T-helper 2 cell treated with Interferon-gamma antibody and Interleukin-4, amounts not matched to agents 5 μg/mL and 100 μg/mL, for 36 hours (primary cell): ENCODE measurements at regions not wholly inside any gene's neighbourhood (a gene's known extent, or its start where the extent isn't known, plus 50 kb on each side); places are given as distances from the start of the nearest gene placed in this dataset.

Experiments used
- DNase-seq: peaks from one replicate; pipeline ENCODE4 v3.0.0; 2021; ENCODE audit warnings: low spot score
- H3K27ac Mint-ChIP-seq: one replicate; pipeline ENCODE4 v1.8.0; 2021; ENCODE audit warnings: mild to moderate bottlenecking, mixed read lengths
- H3K27me3 Mint-ChIP-seq: one replicate; pipeline ENCODE4 v1.8.0; 2021; ENCODE audit warnings: low read depth, mixed read lengths
- H3K36me3 Mint-ChIP-seq: one replicate; pipeline ENCODE4 v1.8.0; 2021; ENCODE audit warnings: low read depth, mixed read lengths
- H3K4me1 Mint-ChIP-seq: one replicate; pipeline ENCODE4 v1.8.0; 2021; ENCODE audit warnings: low read depth, mixed read lengths
- H3K4me3 Mint-ChIP-seq: one replicate; pipeline ENCODE4 v1.8.0; 2022; ENCODE audit warnings: mild to moderate bottlenecking, moderate library complexity, mixed read lengths
- H3K9me3 Mint-ChIP-seq: one replicate; pipeline ENCODE4 v1.8.0; 2021; ENCODE audit warnings: mixed read lengths

DNA sequence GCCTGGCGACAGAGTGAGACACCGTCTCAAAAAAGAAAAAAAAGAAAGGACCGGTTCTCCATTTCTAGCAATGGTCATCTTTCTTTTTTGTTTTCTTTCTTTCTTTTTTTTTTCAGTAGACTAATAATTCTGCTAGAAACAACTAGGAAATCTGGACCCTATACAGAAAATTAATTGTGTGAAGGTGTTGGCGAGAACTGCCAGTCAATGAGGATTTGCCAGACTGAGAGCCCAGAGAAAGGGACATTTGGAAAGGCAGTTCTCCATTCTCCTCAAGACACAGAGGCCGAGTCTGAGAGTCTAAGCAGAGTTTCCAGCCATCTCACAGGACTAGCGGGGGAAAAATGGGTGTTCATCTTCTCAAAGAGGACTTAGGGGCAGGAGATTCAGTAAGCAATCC, 123.6 kb upstream of the GPC1 start:
- DNase-seq, result no peak
- Mint-ChIP-seq H3K4me3 (no peak overlapping the region), H3K27me3 (peaks cover 9% of the 10 kb centered on the region), H3K4me1 (no peaks in the 10 kb centered on the region), H3K9me3 (no peaks in the 10 kb centered on the region), H3K36me3 (no peaks in the 10 kb centered on the region), H3K27ac (no peak overlapping the region)

DNA sequence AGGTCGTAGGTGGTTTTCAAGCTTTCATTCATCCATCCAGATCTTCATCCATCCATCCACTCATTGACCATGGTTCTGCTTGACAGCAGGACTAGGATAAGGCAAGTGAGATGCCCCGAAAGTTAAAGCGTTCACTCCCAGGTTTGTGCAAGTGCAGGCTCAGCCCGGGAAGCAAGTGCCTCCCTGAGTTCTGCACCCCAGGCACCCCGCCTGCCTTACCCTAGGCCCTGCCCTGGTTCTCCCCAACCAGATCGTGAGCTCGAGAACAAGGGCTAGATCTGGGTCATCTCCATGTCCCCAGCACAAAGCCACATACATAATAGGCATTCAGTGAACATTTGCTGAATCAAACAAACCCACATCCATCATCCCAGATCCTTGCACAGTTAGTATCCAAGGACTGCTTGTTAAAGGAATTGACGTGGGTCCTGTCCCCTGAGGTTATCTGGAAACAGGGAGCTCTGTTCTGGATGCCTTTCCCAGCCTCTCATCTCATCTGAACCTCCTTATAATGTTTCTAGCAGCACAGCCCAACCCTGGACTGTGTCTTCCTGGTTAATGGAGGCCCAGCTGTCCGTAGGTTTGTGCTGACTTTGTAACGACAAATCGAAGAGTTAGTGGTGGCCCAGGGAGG, 116.1 kb upstream of the GPC1 start:
- H3K27ac Mint-ChIP-seq, result no peak overlapping the region
- no peak for DNase-seq
- H3K4me3 Mint-ChIP-seq, result no peak overlapping the region
- H3K36me3 Mint-ChIP-seq, result no peaks in the 10 kb centered on the region
- H3K4me1 Mint-ChIP-seq, result no peaks in the 10 kb centered on the region
- H3K9me3 Mint-ChIP-seq, result no peaks in the 10 kb centered on the region
- H3K27me3 Mint-ChIP-seq, result peaks cover 9% of the 10 kb centered on the region

DNA sequence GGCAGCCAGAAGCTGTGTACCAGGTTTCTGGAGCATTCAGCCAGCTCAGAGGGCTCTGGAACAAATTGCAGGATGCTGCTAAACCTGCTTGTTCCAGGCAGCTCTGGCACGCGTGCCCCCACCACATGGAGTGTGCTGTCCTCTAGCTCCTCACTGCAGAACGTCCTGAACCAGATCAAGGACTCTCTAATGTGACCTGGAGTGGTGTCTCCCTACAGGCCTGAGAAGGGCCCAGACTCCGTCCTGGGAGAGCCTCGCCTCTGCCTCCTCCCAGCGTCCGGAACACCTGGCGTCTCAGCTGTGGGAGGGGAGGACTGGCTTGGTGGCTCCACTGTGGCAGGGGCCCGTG, 115.6 kb upstream of the GPC1 start:
- H3K9me3 Mint-ChIP-seq, result no peaks in the 10 kb centered on the region
- no peak overlapping the region for H3K27ac Mint-ChIP-seq
- H3K36me3 Mint-ChIP-seq, result no peaks in the 10 kb centered on the region
- H3K4me1 Mint-ChIP-seq, result no peaks in the 10 kb centered on the region
- no peak for DNase-seq
- no peak overlapping the region for H3K4me3 Mint-ChIP-seq
- peaks cover 5% of the 10 kb centered on the region for H3K27me3 Mint-ChIP-seq

DNA sequence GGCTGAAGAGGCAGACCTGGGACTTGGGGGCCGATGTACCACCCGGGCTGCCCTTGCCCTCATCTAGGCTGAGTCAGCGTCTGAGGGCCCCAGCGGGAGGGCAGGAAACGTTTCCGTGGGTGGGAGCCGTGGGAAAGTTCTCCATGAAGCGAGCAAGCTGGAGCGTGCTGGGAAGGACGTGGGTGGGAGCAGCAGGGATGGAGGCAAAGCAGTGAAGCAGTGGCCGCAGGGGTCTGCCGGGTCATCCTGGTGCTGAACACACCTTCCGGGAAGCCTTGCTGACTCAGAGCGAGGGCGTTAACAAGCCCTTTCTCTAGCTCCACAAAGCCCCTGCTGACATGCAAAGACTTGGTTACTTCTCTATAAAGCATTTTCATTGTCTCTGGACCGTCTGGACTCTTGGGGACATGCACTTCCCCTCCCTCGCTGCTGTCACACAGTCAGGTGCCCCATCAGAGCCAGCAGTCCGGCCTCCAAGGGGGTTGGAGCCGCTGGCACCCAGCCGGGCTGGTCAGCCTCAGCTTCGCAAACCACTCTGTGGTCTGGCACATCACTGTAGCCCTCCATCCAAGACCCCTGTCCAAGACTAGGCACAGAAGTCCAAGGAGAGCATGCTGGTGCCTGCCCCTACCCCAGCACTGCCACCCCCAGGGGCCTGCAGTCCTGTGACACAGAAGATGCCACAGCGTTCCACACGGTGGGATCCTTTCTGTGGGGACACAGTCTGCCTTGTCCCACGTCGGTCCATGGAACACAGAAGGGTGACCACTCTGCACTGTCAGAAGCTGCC, 115.1 kb upstream of the GPC1 start:
- Mint-ChIP-seq H3K36me3 (no peaks in the 10 kb centered on the region), H3K4me1 (no peaks in the 10 kb centered on the region), H3K9me3 (no peaks in the 10 kb centered on the region)

DNA sequence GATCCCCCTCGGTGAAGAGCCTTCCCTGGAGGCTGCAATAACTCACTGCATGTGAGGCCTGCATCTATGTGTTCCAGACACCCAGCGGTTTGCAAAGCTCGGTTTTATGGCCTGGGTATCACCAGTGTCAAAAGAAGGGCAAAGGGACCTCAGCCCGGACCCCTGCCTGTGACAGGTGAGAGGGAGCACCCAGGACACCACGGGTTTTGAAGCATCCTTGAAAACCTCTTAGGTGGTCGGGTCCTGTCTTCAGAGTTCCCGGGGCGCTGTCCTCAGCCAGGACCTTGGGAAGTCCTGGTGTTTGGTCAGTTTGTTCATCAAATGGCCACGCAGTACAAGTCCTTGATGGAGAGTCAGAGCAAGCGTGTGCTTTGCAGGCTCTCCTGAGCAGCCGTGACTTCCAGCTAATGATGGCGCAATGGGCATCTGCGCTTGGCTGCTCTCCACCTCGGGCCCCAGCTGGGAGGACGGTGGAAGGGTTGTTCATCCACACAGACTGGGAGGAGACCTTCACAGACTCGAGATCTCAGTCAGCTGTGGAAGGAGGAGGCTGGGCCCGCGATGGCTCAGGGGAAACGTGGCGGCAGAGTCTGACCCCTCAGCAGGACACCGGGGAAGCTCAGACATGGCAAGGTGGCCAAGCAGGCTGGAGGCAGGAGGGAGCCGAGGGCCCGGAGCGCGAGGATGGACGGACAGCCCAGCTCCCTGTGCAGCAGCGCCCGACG, 113.1 kb upstream of the GPC1 start:
- H3K27ac Mint-ChIP-seq, result no peak overlapping the region
- no peak overlapping the region for H3K4me3 Mint-ChIP-seq
- no peaks in the 10 kb centered on the region for H3K27me3 Mint-ChIP-seq

More for the DNA sequence above, 115.1 kb upstream of the GPC1 start:
- peaks cover 4% of the 10 kb centered on the region for H3K27me3 Mint-ChIP-seq
- no peak for DNase-seq
- H3K4me3 Mint-ChIP-seq, result no peak overlapping the region
- H3K27ac Mint-ChIP-seq, result no peak overlapping the region

DNA sequence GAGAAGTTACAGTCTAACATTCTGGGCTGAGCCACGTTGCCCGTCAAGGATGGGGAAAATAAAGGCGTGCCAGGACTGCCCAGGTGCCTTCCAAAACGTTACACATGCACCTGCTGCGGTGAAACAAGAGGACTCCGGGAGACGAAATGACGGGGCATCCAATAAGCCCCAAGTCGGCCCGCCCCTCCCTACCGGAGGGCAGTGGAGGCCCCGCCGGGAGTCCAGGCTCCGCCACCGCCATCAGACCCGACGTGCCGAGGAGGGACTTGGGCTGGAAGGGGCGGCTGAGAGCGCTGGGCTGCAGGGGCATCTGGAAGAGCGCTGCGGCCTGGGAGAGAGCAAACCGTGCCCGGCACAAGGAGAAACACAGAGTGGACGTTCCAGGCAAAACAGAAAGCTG, 112.5 kb upstream of the GPC1 start:
- H3K36me3 Mint-ChIP-seq, result no peaks in the 10 kb centered on the region
- H3K27me3 Mint-ChIP-seq, result no peaks in the 10 kb centered on the region
- H3K27ac Mint-ChIP-seq, result no peak overlapping the region
- H3K4me1 Mint-ChIP-seq, result no peaks in the 10 kb centered on the region
- no peaks in the 10 kb centered on the region for H3K9me3 Mint-ChIP-seq
- DNase-seq, result no peak
- no peak overlapping the region for H3K4me3 Mint-ChIP-seq

More for the DNA sequence above, 113.1 kb upstream of the GPC1 start:
- Mint-ChIP-seq H3K9me3 (no peaks in the 10 kb centered on the region), H3K4me1 (no peaks in the 10 kb centered on the region), H3K36me3 (no peaks in the 10 kb centered on the region)
- no peak for DNase-seq

DNA sequence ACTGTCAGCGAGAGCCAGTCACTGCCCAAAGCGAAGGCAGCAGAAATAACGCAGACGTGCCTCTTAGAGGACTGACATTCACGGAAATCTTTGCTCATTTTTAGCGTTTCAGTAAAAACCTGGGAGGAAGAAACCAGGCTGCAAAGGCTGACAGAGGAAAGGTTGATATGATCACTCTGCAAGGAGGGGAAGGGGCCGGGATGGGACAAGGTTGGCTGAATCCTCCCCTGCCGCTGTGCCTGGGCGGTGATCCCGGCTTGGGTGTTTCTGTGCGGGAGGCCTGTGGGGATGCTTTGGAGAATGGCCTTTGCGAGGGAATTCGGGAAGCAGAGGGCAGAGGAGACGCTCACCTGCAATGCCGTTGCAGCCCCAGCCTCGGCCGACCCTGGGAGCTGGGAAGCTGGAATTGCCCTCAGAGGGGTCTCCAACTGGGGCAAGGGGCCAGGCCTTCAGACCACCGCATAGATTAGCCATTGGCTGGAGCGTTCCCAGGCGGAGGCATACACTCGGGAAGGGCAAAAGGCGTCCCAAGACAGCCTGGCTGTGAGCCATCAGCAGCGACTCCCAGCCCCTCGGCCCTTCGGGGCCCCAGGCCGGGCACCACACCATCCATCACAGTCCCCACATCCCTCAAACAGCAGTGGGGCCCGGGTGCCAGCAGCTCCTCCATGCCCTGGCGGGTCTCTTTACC, 111.7 kb upstream of the GPC1 start:
- Mint-ChIP-seq H3K36me3 (no peaks in the 10 kb centered on the region), H3K9me3 (no peaks in the 10 kb centered on the region), H3K27ac (no peak overlapping the region), H3K27me3 (no peaks in the 10 kb centered on the region), H3K4me1 (no peaks in the 10 kb centered on the region), H3K4me3 (no peak overlapping the region)
- DNase-seq, result no peak

DNA sequence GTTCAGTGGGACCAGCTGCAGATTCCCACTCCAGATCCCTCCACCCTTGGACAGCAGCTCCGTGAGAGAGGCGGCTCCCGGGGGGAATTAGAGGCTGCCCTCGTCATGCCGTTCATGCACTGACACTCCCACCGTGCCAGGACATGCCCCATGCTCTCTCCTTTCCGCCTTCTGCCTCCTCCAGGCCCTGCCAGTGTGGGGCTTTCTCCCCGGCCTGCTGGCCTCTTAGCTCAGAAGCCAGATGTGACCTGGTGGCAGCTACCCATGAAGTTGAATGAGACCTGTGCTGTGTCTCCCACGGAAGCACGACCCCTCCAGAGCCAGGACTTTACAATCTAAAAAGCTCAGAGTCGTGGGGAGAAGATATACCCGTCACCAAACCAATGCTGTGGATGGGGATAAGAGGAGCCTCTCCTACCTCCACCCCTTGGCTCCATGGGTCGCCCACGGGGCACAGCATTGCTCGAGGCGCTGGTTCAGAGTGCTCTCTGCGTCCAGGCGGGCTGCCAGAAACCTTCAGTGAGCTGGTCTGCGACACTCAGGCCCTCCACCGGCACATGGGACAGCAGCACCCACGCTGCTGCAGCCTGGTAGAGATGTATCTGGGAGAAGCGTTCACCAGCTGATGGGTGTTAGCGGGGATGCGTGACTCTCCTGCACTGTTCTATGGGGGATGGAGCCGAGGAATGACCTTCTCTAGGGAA, 111.0 kb upstream of the GPC1 start:
- Mint-ChIP-seq H3K36me3 (no peaks in the 10 kb centered on the region), H3K4me3 (no peak overlapping the region), H3K9me3 (no peaks in the 10 kb centered on the region), H3K27ac (no peak overlapping the region), H3K27me3 (no peaks in the 10 kb centered on the region), H3K4me1 (no peaks in the 10 kb centered on the region)
- DNase-seq, result no peak

DNA sequence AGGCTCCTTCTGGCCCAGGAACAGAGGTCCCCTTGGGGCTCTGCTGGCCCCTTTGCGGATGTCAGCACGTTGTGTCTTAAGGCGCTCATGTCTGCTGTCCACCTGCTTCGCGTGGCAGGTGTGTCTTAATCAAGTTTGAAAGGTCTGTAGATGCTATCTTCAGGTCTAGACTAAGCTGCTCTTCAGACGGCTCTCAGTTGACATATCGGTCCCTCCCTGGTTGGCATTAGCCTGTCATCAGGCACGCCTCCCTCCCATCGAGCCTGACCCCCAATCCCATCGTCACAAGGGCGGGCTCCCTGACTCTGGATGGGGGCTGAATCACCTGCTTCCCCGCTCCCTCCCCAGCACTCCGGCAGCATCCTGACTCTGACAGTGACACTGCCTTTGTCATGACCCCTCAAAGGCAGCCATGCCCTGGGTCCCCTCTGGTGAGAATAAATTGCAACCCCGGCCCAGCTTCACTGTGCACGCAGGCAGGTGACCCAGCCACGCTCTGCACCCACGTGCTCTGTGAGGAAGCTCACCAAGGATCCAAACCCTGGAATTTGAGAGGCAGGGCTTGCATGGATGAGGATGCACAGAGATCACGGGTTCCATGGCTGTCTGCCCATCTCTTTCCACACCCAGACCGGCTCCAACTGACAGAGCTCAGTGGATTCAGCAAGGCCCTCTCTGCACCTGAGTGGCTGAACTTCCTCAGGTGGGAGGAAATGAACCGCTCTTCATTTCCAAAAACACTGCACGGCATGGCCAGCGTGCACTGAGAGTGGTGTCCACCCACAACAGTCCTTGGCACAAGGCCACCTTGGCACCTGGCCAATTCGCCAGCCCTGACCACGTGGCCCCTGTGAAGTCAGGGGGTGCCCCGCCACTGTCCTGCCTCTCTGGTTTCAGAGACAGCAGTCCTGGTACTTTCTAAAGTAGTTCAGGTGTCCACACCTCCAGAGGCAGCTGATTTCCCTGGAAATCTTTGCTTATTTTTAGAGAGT, 110.2 kb upstream of the GPC1 start:
- Mint-ChIP-seq H3K36me3 (no peaks in the 10 kb centered on the region), H3K4me1 (no peaks in the 10 kb centered on the region), H3K4me3 (no peak overlapping the region), H3K9me3 (no peaks in the 10 kb centered on the region), H3K27ac (no peak overlapping the region), H3K27me3 (no peaks in the 10 kb centered on the region)
- DNase-seq, result no peak

DNA sequence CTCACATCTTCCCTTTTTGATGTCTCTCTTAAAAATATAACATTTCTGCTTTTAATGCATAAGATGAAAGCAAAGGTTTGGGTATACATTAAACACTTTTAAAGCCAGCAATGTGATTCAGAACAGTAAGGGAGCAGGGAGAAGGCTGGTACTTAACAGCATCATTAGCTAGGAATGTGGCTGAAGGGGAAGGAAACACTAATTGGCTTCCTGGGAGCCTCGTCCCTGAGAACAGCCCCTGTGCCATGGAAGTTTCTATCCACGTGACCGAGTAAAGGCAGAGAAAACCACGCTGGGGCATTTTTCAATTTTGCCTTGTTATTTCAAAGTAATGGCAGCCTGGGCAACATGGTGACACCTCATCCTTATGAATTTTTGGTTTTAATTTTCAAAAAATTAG, 109.2 kb upstream of the GPC1 start:
- H3K36me3 Mint-ChIP-seq, result no peaks in the 10 kb centered on the region
- no peak overlapping the region for H3K27ac Mint-ChIP-seq
- DNase-seq, result no peak
- no peaks in the 10 kb centered on the region for H3K4me1 Mint-ChIP-seq
- no peaks in the 10 kb centered on the region for H3K9me3 Mint-ChIP-seq
- H3K4me3 Mint-ChIP-seq, result no peak overlapping the region
- H3K27me3 Mint-ChIP-seq, result no peaks in the 10 kb centered on the region

DNA sequence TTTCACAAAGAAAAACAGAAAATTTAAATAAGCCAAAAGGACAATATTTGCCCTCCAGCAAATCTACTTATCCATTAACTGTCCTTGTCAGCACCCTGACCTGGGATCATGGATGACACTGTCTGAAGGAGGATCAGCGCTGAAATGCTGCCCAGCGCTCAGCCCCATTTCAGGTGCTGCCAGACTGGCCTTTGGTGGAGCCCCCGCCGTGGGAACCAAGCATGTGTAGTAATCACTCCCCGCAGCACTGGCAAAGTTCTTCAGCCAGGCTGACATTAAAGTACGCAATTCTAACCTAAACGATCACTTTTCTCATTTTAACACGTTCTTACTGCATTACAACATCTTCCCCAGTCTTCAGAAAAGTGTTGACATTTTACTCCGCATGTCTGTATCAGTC, 108.6 kb upstream of the GPC1 start:
- H3K27ac Mint-ChIP-seq, result no peak overlapping the region
- H3K27me3 Mint-ChIP-seq, result no peaks in the 10 kb centered on the region
- no peaks in the 10 kb centered on the region for H3K36me3 Mint-ChIP-seq
- no peak overlapping the region for H3K4me3 Mint-ChIP-seq
- peaks cover under 1% of the 10 kb centered on the region for H3K9me3 Mint-ChIP-seq
- DNase-seq, result no peak
- no peaks in the 10 kb centered on the region for H3K4me1 Mint-ChIP-seq

DNA sequence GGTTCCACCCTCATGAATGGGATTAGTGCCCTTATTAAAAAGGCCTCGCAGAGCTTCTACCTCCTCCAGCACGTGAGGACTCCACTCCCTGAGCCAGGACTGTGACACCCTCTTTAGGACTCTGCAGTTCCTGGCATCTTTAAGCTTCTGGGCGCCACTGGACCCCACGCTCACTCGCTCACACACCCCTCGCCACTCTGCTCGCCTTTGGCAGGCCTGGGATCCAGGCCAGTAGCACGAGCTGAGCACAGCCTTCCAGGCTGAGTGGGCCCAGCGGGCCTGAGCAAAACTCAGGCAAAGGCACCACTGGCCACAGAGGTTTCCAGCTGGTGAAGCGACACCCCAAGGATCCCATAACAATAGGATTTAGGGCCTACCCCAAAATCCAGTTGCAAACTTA, 107.9 kb upstream of the GPC1 start:
- H3K27me3 Mint-ChIP-seq, result peaks cover 2% of the 10 kb centered on the region

DNA sequence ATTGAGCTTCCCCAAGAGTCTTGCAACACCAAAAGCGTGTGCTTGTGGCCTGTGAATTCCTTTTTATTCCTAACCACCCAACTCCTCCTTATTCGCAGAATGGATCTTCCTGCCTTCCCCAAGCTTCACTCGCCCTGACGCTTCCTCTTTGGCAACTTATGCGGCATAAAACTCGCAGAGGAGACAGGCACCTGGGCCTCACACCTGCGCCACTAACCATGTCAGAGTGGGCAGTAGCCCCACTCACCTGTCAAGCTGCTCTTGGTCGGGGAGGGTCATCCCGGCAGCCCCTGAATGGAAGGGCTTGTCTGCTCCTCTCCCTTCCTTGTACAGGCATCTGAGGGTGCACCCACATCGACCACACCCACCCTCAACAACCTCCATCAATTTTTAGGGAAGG, 106.9 kb upstream of the GPC1 start:
- Mint-ChIP-seq H3K9me3 (peaks cover 3% of the 10 kb centered on the region), H3K27me3 (peaks cover 3% of the 10 kb centered on the region), H3K4me1 (no peaks in the 10 kb centered on the region), H3K27ac (no peak overlapping the region), H3K36me3 (no peaks in the 10 kb centered on the region), H3K4me3 (no peak overlapping the region)
- DNase-seq, result no peak

More for the DNA sequence above, 107.9 kb upstream of the GPC1 start:
- Mint-ChIP-seq H3K36me3 (no peaks in the 10 kb centered on the region), H3K9me3 (peaks cover 3% of the 10 kb centered on the region), H3K4me3 (no peak overlapping the region), H3K27ac (no peak overlapping the region), H3K4me1 (no peaks in the 10 kb centered on the region)
- DNase-seq, result no peak
